HG02642 (cell line): ENCODE measurements at regions not wholly inside any gene's neighbourhood (a gene's known extent, or its start where the extent isn't known, plus 50 kb on each side); places are given as distances from the start of the nearest gene placed in this dataset.

Experiments
- ATAC-seq: cut with Tn5 transposase; IDR thresholded peaks from one replicate; pipeline ENCODE4 v1.9.1; 2021; ENCODE audit warnings: mild to moderate bottlenecking; ENCODE audit not compliant: unreplicated experiment, poor library complexity

DNA sequence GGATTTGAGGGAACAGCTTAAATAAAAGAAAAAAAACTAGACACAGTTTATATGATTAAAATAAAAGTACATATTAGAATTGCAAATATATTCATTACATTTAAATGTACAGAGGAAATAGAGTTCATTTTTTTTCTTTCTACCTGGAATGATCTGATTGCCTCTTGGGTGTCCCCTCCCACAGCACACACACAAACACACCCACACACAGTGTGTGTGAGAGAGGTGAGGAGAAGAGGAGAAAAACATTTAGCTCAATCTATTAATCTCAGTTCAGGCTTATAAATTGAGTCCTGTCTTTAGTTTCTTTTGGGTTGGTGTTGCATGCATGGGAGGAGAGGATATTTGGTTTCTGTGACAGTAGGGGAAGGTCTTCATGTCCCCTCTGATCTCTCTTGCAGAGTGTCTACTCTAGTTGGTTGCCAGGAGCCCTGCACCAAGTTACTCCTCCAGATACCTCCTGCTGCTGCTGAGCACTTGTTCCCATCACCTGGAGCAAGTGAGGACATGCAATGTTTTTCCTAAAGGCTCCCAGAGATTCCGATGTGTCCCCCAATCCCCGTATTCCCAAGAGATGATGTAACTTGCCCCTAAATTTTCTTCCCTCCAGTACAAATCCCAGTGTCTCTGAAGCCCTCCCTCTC lies 50.8 kb upstream of the REG3A start:
- ATAC-seq, result no peak
